ENCODE measurements at regions not wholly inside any gene's neighbourhood (a gene's known extent, or its start where the extent isn't known, plus 50 kb on each side); places are given as distances from the start of the nearest gene placed in this dataset.

DNA sequence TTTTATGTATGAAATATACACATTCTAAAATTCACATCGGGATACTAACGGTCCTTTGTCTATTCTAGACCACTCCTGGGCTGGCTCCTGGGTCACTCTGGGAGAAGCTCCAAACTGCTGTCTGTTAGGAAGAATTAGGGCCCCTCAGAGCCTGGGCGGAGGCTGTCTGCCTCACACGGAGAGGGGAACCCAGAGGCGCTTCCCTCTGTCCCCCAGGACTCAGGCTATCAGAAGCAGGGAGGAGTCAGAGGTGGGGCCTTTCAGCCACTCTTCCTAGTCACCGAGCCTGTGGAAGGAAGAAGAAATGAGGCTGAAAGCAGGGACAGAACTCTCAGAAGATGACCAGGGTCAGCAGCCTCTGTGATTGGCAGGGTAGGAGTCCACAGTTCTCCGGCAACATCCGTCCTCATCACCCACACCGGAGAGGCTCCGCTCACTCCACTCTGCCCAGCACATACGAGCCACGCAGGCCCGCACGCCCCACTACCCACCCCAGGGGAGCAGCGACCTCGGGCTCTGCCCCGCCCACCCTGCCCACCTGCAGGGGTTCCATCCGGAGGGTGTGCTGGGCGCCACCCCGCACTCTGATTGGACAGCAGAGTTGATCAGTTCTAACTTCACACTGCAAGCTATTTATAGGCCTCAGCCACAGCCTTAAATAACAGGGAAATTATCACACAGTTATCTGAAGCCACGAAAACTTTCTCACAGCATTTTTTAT, 182.1 kb upstream of the AFDN start:
- H3K4me3 ChIP-seq (ENCODE audit: low read length) = no peak overlapping the region
- no peaks in the 10 kb centered on the region for H3K36me3 ChIP-seq (ENCODE audit: insufficient read depth, low read length)
- no peaks in the 10 kb centered on the region for H3K9me2 ChIP-seq (ENCODE audit: insufficient read depth, low read length)
- H3K9ac ChIP-seq (ENCODE audit: low read length) = no peak overlapping the region
- no peaks in the 10 kb centered on the region for H3F3A ChIP-seq (ENCODE audit: insufficient read depth, low read length, poor library complexity, severe bottlenecking)
- TF ChIP-seq POLR2AphosphoS5 (IDR thresholded peaks at IDR 0.05) (no peak), EZH2 (IDR thresholded peaks at IDR 0.05; ENCODE audit: borderline replicate concordance, insufficient read depth, low read length, poor library complexity, severe bottlenecking) (no peak), RAD21 (conservative IDR thresholded peaks at IDR 0.05) (no peak), TAF1 (IDR thresholded peaks at IDR 0.05; ENCODE audit: low read depth) (no peak), SMC3 (conservative IDR thresholded peaks at IDR 0.05; ENCODE audit: poor library complexity) (no peak), EP300 (conservative IDR thresholded peaks at IDR 0.05; ENCODE audit: poor library complexity, severe bottlenecking) (no peak), MXI1 (conservative IDR thresholded peaks at IDR 0.05; ENCODE audit: poor library complexity, severe bottlenecking) (no peak)
- TF ChIP-seq, protein P1, sequence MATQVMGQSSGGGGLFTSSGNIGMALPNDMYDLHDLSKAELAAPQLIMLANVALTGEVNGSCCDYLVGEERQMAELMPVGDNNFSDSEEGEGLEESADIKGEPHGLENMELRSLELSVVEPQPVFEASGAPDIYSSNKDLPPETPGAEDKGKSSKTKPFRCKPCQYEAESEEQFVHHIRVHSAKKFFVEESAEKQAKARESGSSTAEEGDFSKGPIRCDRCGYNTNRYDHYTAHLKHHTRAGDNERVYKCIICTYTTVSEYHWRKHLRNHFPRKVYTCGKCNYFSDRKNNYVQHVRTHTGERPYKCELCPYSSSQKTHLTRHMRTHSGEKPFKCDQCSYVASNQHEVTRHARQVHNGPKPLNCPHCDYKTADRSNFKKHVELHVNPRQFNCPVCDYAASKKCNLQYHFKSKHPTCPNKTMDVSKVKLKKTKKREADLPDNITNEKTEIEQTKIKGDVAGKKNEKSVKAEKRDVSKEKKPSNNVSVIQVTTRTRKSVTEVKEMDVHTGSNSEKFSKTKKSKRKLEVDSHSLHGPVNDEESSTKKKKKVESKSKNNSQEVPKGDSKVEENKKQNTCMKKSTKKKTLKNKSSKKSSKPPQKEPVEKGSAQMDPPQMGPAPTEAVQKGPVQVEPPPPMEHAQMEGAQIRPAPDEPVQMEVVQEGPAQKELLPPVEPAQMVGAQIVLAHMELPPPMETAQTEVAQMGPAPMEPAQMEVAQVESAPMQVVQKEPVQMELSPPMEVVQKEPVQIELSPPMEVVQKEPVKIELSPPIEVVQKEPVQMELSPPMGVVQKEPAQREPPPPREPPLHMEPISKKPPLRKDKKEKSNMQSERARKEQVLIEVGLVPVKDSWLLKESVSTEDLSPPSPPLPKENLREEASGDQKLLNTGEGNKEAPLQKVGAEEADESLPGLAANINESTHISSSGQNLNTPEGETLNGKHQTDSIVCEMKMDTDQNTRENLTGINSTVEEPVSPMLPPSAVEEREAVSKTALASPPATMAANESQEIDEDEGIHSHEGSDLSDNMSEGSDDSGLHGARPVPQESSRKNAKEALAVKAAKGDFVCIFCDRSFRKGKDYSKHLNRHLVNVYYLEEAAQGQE (IDR thresholded peaks at IDR 0.05; ENCODE audit: borderline replicate concordance) = no peak
- TF ChIP-seq, protein P2, sequence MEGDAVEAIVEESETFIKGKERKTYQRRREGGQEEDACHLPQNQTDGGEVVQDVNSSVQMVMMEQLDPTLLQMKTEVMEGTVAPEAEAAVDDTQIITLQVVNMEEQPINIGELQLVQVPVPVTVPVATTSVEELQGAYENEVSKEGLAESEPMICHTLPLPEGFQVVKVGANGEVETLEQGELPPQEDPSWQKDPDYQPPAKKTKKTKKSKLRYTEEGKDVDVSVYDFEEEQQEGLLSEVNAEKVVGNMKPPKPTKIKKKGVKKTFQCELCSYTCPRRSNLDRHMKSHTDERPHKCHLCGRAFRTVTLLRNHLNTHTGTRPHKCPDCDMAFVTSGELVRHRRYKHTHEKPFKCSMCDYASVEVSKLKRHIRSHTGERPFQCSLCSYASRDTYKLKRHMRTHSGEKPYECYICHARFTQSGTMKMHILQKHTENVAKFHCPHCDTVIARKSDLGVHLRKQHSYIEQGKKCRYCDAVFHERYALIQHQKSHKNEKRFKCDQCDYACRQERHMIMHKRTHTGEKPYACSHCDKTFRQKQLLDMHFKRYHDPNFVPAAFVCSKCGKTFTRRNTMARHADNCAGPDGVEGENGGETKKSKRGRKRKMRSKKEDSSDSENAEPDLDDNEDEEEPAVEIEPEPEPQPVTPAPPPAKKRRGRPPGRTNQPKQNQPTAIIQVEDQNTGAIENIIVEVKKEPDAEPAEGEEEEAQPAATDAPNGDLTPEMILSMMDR (IDR thresholded peaks at IDR 0.05; ENCODE audit: poor library complexity, severe bottlenecking) = no peak
- no peaks in the 10 kb centered on the region for H3K27me3 ChIP-seq (ENCODE audit: insufficient read depth, low read depth, low read length)
- no peak overlapping the region for H3K27ac ChIP-seq (ENCODE audit: low read length)
- no peak overlapping the region for H3K4me2 ChIP-seq (ENCODE audit: low read length)
- H3K79me2 ChIP-seq (replicated peaks; ENCODE audit: insufficient read depth, low read length) = no peaks in the 10 kb centered on the region
- no peak overlapping the region for H2AFZ ChIP-seq (ENCODE audit: low read depth, low read length)
- no peaks in the 10 kb centered on the region for H3K9me3 ChIP-seq (ENCODE audit: low read length)
- H4K20me1 ChIP-seq (ENCODE audit: insufficient read depth) = no peaks in the 10 kb centered on the region

DNA sequence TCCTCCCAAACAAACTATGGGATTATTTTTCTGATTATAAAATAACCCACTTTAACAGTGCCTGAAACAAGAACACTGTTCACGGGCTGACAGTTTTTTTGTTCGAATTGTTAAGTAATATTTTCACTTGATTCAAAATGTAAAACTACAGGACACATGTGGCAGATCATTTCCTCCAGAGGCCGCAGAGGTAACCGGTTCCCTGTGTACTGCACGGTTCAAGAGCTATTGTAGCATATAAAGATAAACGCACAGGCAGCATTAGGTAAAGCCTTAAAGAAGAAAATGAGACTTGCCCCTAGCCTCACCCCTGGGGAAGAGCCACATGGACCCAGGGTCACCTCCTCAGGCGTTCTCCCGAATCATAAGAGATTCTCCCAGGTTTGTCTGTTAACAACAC, 181.3 kb upstream of the AFDN start:
- Histone ChIP-seq H2AFZ (ENCODE audit: low read depth, low read length) (no peak overlapping the region), H3K4me3 (ENCODE audit: low read length) (no peak overlapping the region), H3K9ac (ENCODE audit: low read length) (no peak overlapping the region), H3K79me2 (replicated peaks; ENCODE audit: insufficient read depth, low read length) (no peaks in the 10 kb centered on the region), H3K27me3 (ENCODE audit: insufficient read depth, low read depth, low read length) (no peaks in the 10 kb centered on the region), H3K36me3 (ENCODE audit: insufficient read depth, low read length) (no peaks in the 10 kb centered on the region), H3K4me2 (ENCODE audit: low read length) (no peak overlapping the region), H3K9me3 (ENCODE audit: low read length) (no peaks in the 10 kb centered on the region), H4K20me1 (ENCODE audit: insufficient read depth) (no peaks in the 10 kb centered on the region), H3F3A (ENCODE audit: insufficient read depth, low read length, poor library complexity, severe bottlenecking) (no peaks in the 10 kb centered on the region), H3K27ac (ENCODE audit: low read length) (no peak overlapping the region), H3K9me2 (ENCODE audit: insufficient read depth, low read length) (no peaks in the 10 kb centered on the region)
- TF ChIP-seq POLR2AphosphoS5 (IDR thresholded peaks at IDR 0.05) = no peak
- TF ChIP-seq TAF1 (IDR thresholded peaks at IDR 0.05; ENCODE audit: low read depth) = no peak
- TF ChIP-seq, protein P1 (IDR thresholded peaks at IDR 0.05; ENCODE audit: borderline replicate concordance) = no peak
- TF ChIP-seq MXI1 (conservative IDR thresholded peaks at IDR 0.05; ENCODE audit: poor library complexity, severe bottlenecking) = no peak
- no peak for TF ChIP-seq EZH2 (IDR thresholded peaks at IDR 0.05; ENCODE audit: borderline replicate concordance, insufficient read depth, low read length, poor library complexity, severe bottlenecking)
- no peak for TF ChIP-seq SMC3 (conservative IDR thresholded peaks at IDR 0.05; ENCODE audit: poor library complexity)
- no peak for TF ChIP-seq RAD21 (conservative IDR thresholded peaks at IDR 0.05)
- TF ChIP-seq EP300 (conservative IDR thresholded peaks at IDR 0.05; ENCODE audit: poor library complexity, severe bottlenecking) = no peak
